ENCODE measurements at regions not wholly inside any gene's neighbourhood (a gene's known extent, or its start where the extent isn't known, plus 50 kb on each side); places are given as distances from the start of the nearest gene placed in this dataset.

- TF ChIP-seq CTCF (IDR thresholded peaks at IDR 0.05; ENCODE audit: insufficient read depth, low read length, poor library complexity, severe bottlenecking), result no peak
- no peak for TF ChIP-seq EZH2phosphoT487 (conservative IDR thresholded peaks at IDR 0.05; ENCODE audit: low read length)
Observed at GRCh38 chr2:4175343-4175742, 472.0 kb downstream of the DCDC2C start.
